Ascending aorta (tissue), 2 donors: ENCODE measurements at regions not wholly inside any gene's neighbourhood (a gene's known extent, or its start where the extent isn't known, plus 50 kb on each side); places are given as distances from the start of the nearest gene placed in this dataset.

Source experiments
- DNase-seq, 2 donors: peaks; one replicate each; pipeline ENCODE4 v3.0.0-alpha.2; 2019; ENCODE audit warnings: low spot score in 2 of 2
- H3K27ac ChIP-seq, 2 donors: fragments of 200-600 bp; sonication (generic); one replicate each; pipeline ENCODE4 v1.5.1; 2016 to 2017; ENCODE audit warnings: mild to moderate bottlenecking in 1 of 2
- H3K27me3 ChIP-seq: fragments of 200-600 bp; sonication (generic); one replicate; pipeline ENCODE4 v1.5.1; 2017
- H3K36me3 ChIP-seq, 2 donors: fragments of 200-600 bp; sonication (generic); one replicate each; pipeline ENCODE4 v1.5.1; 2016
- H3K4me1 ChIP-seq, 2 donors: fragments of 200-600 bp; sonication (generic); one replicate each; pipeline ENCODE4 v1.5.1; 2016 to 2017; ENCODE audit warnings: mild to moderate bottlenecking in 1 of 2
- H3K4me3 ChIP-seq, 2 donors: fragments of 200-600 bp; sonication (generic); one replicate each; pipeline ENCODE4 v1.5.1; 2016 to 2017; ENCODE audit warnings: mild to moderate bottlenecking in 1 of 2
- H3K9me3 ChIP-seq, 2 donors: fragments of 200-600 bp; sonication (generic); one replicate each; pipeline ENCODE4 v1.5.1; 2016
- CTCF ChIP-seq, 3 experiments: fragments of 200-600 bp in 2 of 3; fragments of 450-650 bp in 1 of 3; sonication (generic) in 2 of 3; IDR thresholded peaks; one replicate each; pipeline ENCODE4 v1.5.1; 2016 to 2019; ENCODE audit warnings: antibody characterized with exemption in 3 of 3, mild to moderate bottlenecking in 1 of 3, moderate library complexity in 1 of 3
- intact Hi-C: fragments of 100-400 bp; cut with DNase I; formaldehyde crosslinking; loops from one replicate; pipeline ENCODE4 v1.15.1; 2023

GRCh38 chr2:136301006-136301405 is 183.1 kb upstream of the CXCR4 start:
- no peaks in the 10 kb centered on the region for H3K4me1 ChIP-seq
- no peaks in the 10 kb centered on the region for H3K36me3 ChIP-seq
- no peak overlapping the region for H3K27ac ChIP-seq
- no peak for DNase-seq
- H3K27me3 ChIP-seq, result no peaks in the 10 kb centered on the region
- H3K4me3 ChIP-seq, result no peak overlapping the region
- TF ChIP-seq CTCF (IDR thresholded peaks at IDR 0.05), result no peak
- no peaks in the 10 kb centered on the region for H3K9me3 ChIP-seq
- intact Hi-C loops, result no loop called here

GRCh38 chr2:136298631-136299030 is 180.7 kb upstream of the CXCR4 start:
- no peaks in the 10 kb centered on the region for H3K36me3 ChIP-seq
- H3K4me3 ChIP-seq, result no peak overlapping the region
- no peaks in the 10 kb centered on the region for H3K4me1 ChIP-seq
- DNase-seq, result no peak
- no peaks in the 10 kb centered on the region for H3K9me3 ChIP-seq
- no peak overlapping the region for H3K27ac ChIP-seq
- H3K27me3 ChIP-seq, result no peaks in the 10 kb centered on the region
- no peak for TF ChIP-seq CTCF (IDR thresholded peaks at IDR 0.05)
- intact Hi-C loops, result no loop called here

GRCh38 chr2:136297994-136298393 is 180.0 kb upstream of the CXCR4 start:
- Histone ChIP-seq H3K9me3 (no peaks in the 10 kb centered on the region), H3K36me3 (no peaks in the 10 kb centered on the region), H3K27me3 (no peaks in the 10 kb centered on the region), H3K4me3 (no peak overlapping the region), H3K27ac (no peak overlapping the region), H3K4me1 (no peaks in the 10 kb centered on the region)
- TF ChIP-seq CTCF (IDR thresholded peaks at IDR 0.05), result no peak
- intact Hi-C loops, result no loop called here
- no peak for DNase-seq

- H3K27me3 ChIP-seq, result no peaks in the 10 kb centered on the region
- no peak overlapping the region for H3K4me3 ChIP-seq
- intact Hi-C loops, result no loop called here
- TF ChIP-seq CTCF (IDR thresholded peaks at IDR 0.05), result no peak
- no peak for DNase-seq
- H3K9me3 ChIP-seq, result no peaks in the 10 kb centered on the region
- no peaks in the 10 kb centered on the region for H3K36me3 ChIP-seq
- H3K4me1 ChIP-seq, result no peaks in the 10 kb centered on the region
- no peak overlapping the region for H3K27ac ChIP-seq
Observed at GRCh38 chr2:136297312-136297711, 179.4 kb upstream of the CXCR4 start.

GRCh38 chr2:136295168-136295567 is 177.2 kb upstream of the CXCR4 start:
- no peaks in the 10 kb centered on the region for H3K9me3 ChIP-seq
- H3K4me1 ChIP-seq, result no peaks in the 10 kb centered on the region
- intact Hi-C loops, result no loop called here
- DNase-seq, result no peak
- H3K27me3 ChIP-seq, result no peaks in the 10 kb centered on the region
- H3K36me3 ChIP-seq, result no peaks in the 10 kb centered on the region
- TF ChIP-seq CTCF (IDR thresholded peaks at IDR 0.05), result no peak
- no peak overlapping the region for H3K4me3 ChIP-seq
- H3K27ac ChIP-seq, result no peak overlapping the region

- Histone ChIP-seq H3K4me3 (no peak overlapping the region), H3K27me3 (no peaks in the 10 kb centered on the region), H3K9me3 (no peaks in the 10 kb centered on the region), H3K36me3 (no peaks in the 10 kb centered on the region), H3K27ac (no peak overlapping the region), H3K4me1 (no peaks in the 10 kb centered on the region)
- no peak for TF ChIP-seq CTCF (IDR thresholded peaks at IDR 0.05)
- intact Hi-C loops, result no loop called here
- DNase-seq, result no peak
Observed at GRCh38 chr2:136291871-136292270, 173.9 kb upstream of the CXCR4 start.
